HEK293 (cell line): ENCODE measurements at regions not wholly inside any gene's neighbourhood (a gene's known extent, or its start where the extent isn't known, plus 50 kb on each side); places are given as distances from the start of the nearest gene placed in this dataset.

Experiments
- CTCF ChIA-PET: fragments of 350-600 bp; formaldehyde crosslinking; extraction: SDS; loops from one replicate; lab custom pipeline; 2021; ENCODE audit warnings: antibody characterized with exemption; lab: Yijun Ruan, JAX
- POLR2A ChIA-PET: fragments of 300-600 bp; formaldehyde crosslinking; extraction: SDS; loops from one replicate; lab custom pipeline; 2020; ENCODE audit warnings: antibody characterized with exemption, inconsistent platforms; lab: Yijun Ruan, JAX
- H3K27ac ChIP-seq: fragments of 200-500 bp; sonication (Bioruptor generic); 2 replicates; pipeline ENCODE4 v1.5.1; 2014; ENCODE audit warnings: low read depth, low read length, control low read depth, inconsistent platforms; ENCODE audit errors: extremely low read depth
- H3K36me3 ChIP-seq, 2 experiments: fragments of 200-500 bp in 1 of 2; sonication (Bioruptor generic) in 1 of 2; 1 replicate in 1 of 2; 2 replicates in 1 of 2; pipeline ENCODE4 v1.5.1; 2014 to 2017; ENCODE audit warnings: inconsistent platforms in 2 of 2, low read length in 2 of 2; ENCODE audit not compliant: control insufficient read depth in 2 of 2, insufficient read depth in 1 of 2
- H3K4me1 ChIP-seq: fragments of 200-500 bp; sonication (Bioruptor generic); 2 replicates; pipeline ENCODE4 v1.5.1; 2014; ENCODE audit warnings: mild to moderate bottlenecking, low read length, inconsistent platforms; ENCODE audit not compliant: control insufficient read depth, insufficient read depth
- H3K4me3 ChIP-seq: 2 replicates; pipeline ENCODE4 v1.5.1; 2011; ENCODE audit warnings: low read depth, mild to moderate bottlenecking, control low read depth, low read length, moderate library complexity
- H3K9me3 ChIP-seq: fragments of 200-500 bp; sonication (Bioruptor generic); 2 replicates; pipeline ENCODE4 v1.5.1; 2014; ENCODE audit warnings: low read depth, low read length, inconsistent platforms; ENCODE audit not compliant: control insufficient read depth, insufficient read depth
- BCL11A ChIP-seq: fragments of 450-650 bp; formaldehyde crosslinking; IDR thresholded peaks from 2 replicates; pipeline ENCODE4 v1.5.1; 2016; ENCODE audit warnings: low read depth, missing biosample characterization, missing genetic modification characterization
- BCL6B ChIP-seq: fragments of 450-650 bp; formaldehyde crosslinking; IDR thresholded peaks from 2 replicates; pipeline ENCODE4 v1.5.1; 2017; ENCODE audit warnings: missing biosample characterization, missing genetic modification characterization
- GLIS2 ChIP-seq: fragments of 450-650 bp; formaldehyde crosslinking; IDR thresholded peaks from 2 replicates; pipeline ENCODE4 v1.5.1; 2016; ENCODE audit warnings: missing biosample characterization, missing genetic modification characterization
- HIC1 ChIP-seq: fragments of 450-650 bp; formaldehyde crosslinking; IDR thresholded peaks from 2 replicates; pipeline ENCODE4 v1.5.1; 2016; ENCODE audit warnings: missing biosample characterization, missing genetic modification characterization
- KLF1 ChIP-seq: fragments of 450-650 bp; formaldehyde crosslinking; IDR thresholded peaks from 2 replicates; pipeline ENCODE4 v1.5.1; 2016; ENCODE audit warnings: missing biosample characterization, missing genetic modification characterization
- MEIS1 ChIP-seq: sonication (generic); formaldehyde crosslinking; IDR thresholded peaks from 2 replicates; pipeline ENCODE4 v1.8.1; 2022; ENCODE audit warnings: missing genetic modification reagents, mild to moderate bottlenecking, borderline replicate concordance
- PATZ1 ChIP-seq: fragments of 450-650 bp; formaldehyde crosslinking; IDR thresholded peaks from 2 replicates; pipeline ENCODE4 v1.5.1; 2016; ENCODE audit warnings: missing biosample characterization, missing genetic modification characterization
- REPIN1 ChIP-seq: fragments of 450-650 bp; formaldehyde crosslinking; IDR thresholded peaks from 2 replicates; pipeline ENCODE4 v1.5.1; 2017; ENCODE audit warnings: missing biosample characterization, missing genetic modification characterization, low read depth
- SP2 ChIP-seq: fragments of 450-650 bp; formaldehyde crosslinking; IDR thresholded peaks from 2 replicates; pipeline ENCODE4 v1.5.1; 2016; ENCODE audit warnings: missing biosample characterization, missing genetic modification characterization
- ZFHX2 ChIP-seq: fragments of 450-650 bp; formaldehyde crosslinking; conservative IDR thresholded peaks from 2 replicates; pipeline ENCODE4 v1.5.1; 2016; ENCODE audit warnings: missing biosample characterization, missing genetic modification characterization
- ZFP69B ChIP-seq: fragments of 450-650 bp; formaldehyde crosslinking; IDR thresholded peaks from 2 replicates; pipeline ENCODE4 v1.5.1; 2016; ENCODE audit warnings: missing biosample characterization, missing genetic modification characterization
- ZNF112 ChIP-seq: fragments of 450-650 bp; formaldehyde crosslinking; IDR thresholded peaks from 2 replicates; pipeline ENCODE4 v1.5.0; 2017; ENCODE audit warnings: missing biosample characterization, missing genetic modification characterization
- ZNF19 ChIP-seq: fragments of 450-650 bp; formaldehyde crosslinking; IDR thresholded peaks from 2 replicates; pipeline ENCODE4; 2016; ENCODE audit warnings: missing biosample characterization, missing genetic modification characterization, low read depth
- ZNF2 ChIP-seq: fragments of 450-650 bp; formaldehyde crosslinking; IDR thresholded peaks from 2 replicates; pipeline ENCODE4 v1.5.1; 2016; ENCODE audit warnings: missing biosample characterization, missing genetic modification characterization
- ZNF211 ChIP-seq: fragments of 450-650 bp; formaldehyde crosslinking; IDR thresholded peaks from 2 replicates; pipeline ENCODE4 v1.5.1; 2016; ENCODE audit warnings: low read depth, missing biosample characterization, missing genetic modification characterization
- ZNF266 ChIP-seq: fragments of 450-650 bp; formaldehyde crosslinking; IDR thresholded peaks from 2 replicates; pipeline ENCODE4 v1.5.1; 2016; ENCODE audit warnings: missing biosample characterization, missing genetic modification characterization, low read depth
- ZNF324 ChIP-seq: fragments of 450-650 bp; formaldehyde crosslinking; IDR thresholded peaks from 2 replicates; pipeline ENCODE4 v1.5.1; 2016; ENCODE audit warnings: missing biosample characterization, missing genetic modification characterization
- ZNF398 ChIP-seq: fragments of 450-650 bp; formaldehyde crosslinking; IDR thresholded peaks from 2 replicates; pipeline ENCODE4 v1.5.1; 2017; ENCODE audit warnings: missing biosample characterization, missing genetic modification characterization
- ZNF404 ChIP-seq: fragments of 450-650 bp; formaldehyde crosslinking; IDR thresholded peaks from 2 replicates; pipeline ENCODE4 v1.5.1; 2017; ENCODE audit warnings: missing biosample characterization, missing genetic modification characterization
- ZNF449 ChIP-seq: fragments of 450-650 bp; formaldehyde crosslinking; IDR thresholded peaks from 2 replicates; pipeline ENCODE4 v1.5.1; 2017; ENCODE audit warnings: missing biosample characterization, mild to moderate bottlenecking, missing genetic modification characterization, moderate library complexity
- ZNF558 ChIP-seq: fragments of 450-650 bp; formaldehyde crosslinking; IDR thresholded peaks from 2 replicates; pipeline ENCODE4 v1.5.1; 2016; ENCODE audit warnings: missing biosample characterization, missing genetic modification characterization
- ZNF571 ChIP-seq: fragments of 450-650 bp; formaldehyde crosslinking; IDR thresholded peaks from 2 replicates; pipeline ENCODE4 v1.5.0; 2017; ENCODE audit warnings: missing biosample characterization, missing genetic modification characterization
- ZNF629 ChIP-seq: fragments of 450-650 bp; formaldehyde crosslinking; IDR thresholded peaks from 2 replicates; pipeline ENCODE4 v1.5.1; 2017; ENCODE audit warnings: missing biosample characterization, missing genetic modification characterization
- ZNF747 ChIP-seq: fragments of 450-650 bp; formaldehyde crosslinking; IDR thresholded peaks from 2 replicates; pipeline ENCODE4 v1.5.1; 2016; ENCODE audit warnings: missing biosample characterization, missing genetic modification characterization
- ZSCAN30 ChIP-seq: fragments of 450-650 bp; IDR thresholded peaks from 2 replicates; pipeline ENCODE4 v1.5.1; 2018; ENCODE audit warnings: missing biosample characterization, mild to moderate bottlenecking, missing genetic modification characterization, moderate library complexity
- ZXDB ChIP-seq: fragments of 450-650 bp; formaldehyde crosslinking; IDR thresholded peaks from 2 replicates; pipeline ENCODE4 v1.5.1; 2016; ENCODE audit warnings: missing biosample characterization, missing genetic modification characterization

- no peaks in the 10 kb centered on the region for H3K4me1 ChIP-seq
- TF ChIP-seq ZNF558 (tag by site-specific recombination) = no peak
- no peak for TF ChIP-seq PATZ1 (tag by site-specific recombination)
- no peak for TF ChIP-seq MEIS1 (CRISPR knock-in tag)
- no peak for TF ChIP-seq ZNF324 (tag by site-specific recombination)
- no peak for TF ChIP-seq ZNF266 (tag by site-specific recombination)
- no peak for TF ChIP-seq ZFHX2 (tag by site-specific recombination)
- TF ChIP-seq ZNF629 (tag by site-specific recombination) = no peak
- no peak for TF ChIP-seq REPIN1 (tag by site-specific recombination)
- no peak for TF ChIP-seq ZNF211 (tag by site-specific recombination)
- no peak for TF ChIP-seq ZNF112
- no peak for TF ChIP-seq KLF1
- no peak for TF ChIP-seq GLIS2 (tag by site-specific recombination)
- no peak for TF ChIP-seq BCL6B
- TF ChIP-seq ZNF747 = no peak
- TF ChIP-seq SP2 (tag by site-specific recombination) = no peak
- no peak for TF ChIP-seq ZXDB
- TF ChIP-seq ZNF2 (tag by site-specific recombination) = no peak
- H3K36me3 ChIP-seq = no peaks in the 10 kb centered on the region
- no peaks in the 10 kb centered on the region for H3K9me3 ChIP-seq
- no peak overlapping the region for H3K27ac ChIP-seq
- ChIA-PET CTCF (no interaction called here), POLR2A (no interaction called here)
- no peak overlapping the region for H3K4me3 ChIP-seq
Observed at GRCh38 chr13:36530861-36531590, 98.7 kb downstream of the CCNA1 start.

GRCh38 chr13:36531746-36532486 is 99.6 kb downstream of the CCNA1 start:
- POLR2A ChIA-PET = no interaction called here
- Histone ChIP-seq H3K4me1 (no peaks in the 10 kb centered on the region), H3K4me3 (no peak overlapping the region), H3K27ac (no peak overlapping the region), H3K9me3 (no peaks in the 10 kb centered on the region), H3K36me3 (no peaks in the 10 kb centered on the region)
- CTCF ChIA-PET = no interaction called here
- TF ChIP-seq ZNF571 (no peak), ZFP69B (no peak), HIC1 (no peak), ZNF449 (tag by site-specific recombination) (no peak), ZNF404 (tag by site-specific recombination) (no peak), BCL11A (tag by site-specific recombination) (no peak), ZNF398 (no peak), ZSCAN30 (no peak), ZNF19 (tag by site-specific recombination) (no peak)
